ENCODE measurements at regions not wholly inside any gene's neighbourhood (a gene's known extent, or its start where the extent isn't known, plus 50 kb on each side); places are given as distances from the start of the nearest gene placed in this dataset.

DNA sequence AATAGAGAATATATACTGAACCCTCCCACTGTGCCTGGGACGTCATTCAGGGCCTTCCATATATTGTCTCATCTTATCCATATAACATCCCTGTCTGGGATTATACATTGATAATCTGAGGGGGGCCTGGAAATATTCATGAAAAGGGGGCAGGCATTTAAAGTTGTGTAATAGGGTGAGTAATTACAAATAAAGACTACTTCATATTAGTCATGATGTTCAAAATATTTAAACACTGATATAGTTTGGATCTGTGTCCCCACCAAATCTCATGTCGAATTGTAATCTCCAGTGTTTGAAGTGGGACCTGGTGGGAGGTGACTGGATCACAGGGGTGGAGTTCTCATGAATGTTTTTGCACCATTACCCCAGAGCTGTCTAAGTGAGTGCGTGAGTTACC, 97.8 kb downstream of the AQP9 start:
- DNase-seq, result no peak

DNA sequence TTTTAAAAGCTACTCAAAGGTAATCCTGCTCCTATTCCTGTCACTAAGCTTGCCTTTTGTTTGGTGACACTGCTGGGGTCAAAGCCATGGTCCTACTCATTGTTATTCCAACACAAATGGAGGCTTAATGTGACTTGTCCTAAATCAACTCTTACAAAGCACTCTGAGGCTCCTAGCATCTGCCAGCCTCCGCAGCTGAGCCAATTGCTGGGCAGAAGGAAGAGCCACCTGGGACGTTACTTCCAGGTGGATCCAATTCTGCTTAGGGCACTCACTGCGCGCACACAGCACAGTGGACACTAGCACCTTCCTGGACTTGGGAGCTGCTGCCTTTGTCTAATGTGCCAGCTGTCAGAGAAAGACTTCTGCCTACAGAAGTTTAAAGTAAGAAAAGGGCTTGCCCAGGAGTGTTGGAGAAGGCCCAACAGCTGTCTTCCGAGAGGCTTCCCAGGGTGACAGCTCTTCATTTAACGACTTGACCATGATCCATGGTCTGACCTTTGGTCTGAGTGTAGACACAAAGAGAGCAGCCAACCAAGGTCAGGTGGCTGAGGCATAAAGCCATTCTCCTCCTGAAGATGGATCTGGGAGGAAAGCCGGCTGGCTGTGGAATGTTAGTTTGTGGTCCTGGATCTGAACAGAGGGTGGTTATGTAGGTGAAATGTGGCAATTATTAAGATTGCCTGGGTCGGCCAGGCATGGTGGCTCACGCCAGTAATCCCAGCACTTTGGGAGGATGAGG, 102.2 kb downstream of the AQP9 start:
- DNase-seq, result no peak

DNA sequence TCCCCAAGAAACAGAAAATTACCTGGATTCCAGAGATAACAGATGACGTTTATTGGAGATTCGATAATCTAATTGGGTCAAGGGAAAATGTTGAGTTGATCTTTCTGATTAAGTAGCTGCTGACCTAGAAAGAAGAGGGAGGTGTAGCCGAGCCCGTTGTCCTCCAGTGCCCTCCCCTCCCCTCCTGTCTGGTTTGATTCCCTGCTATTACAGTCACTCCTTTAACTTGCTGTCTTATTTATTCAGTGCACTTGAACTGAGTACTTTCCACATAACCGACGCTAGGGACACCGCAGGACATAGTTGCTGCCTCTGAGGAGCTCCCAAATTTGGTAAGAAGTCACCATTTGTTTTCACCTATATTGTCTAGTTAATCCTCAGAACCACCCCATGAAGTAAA, 103.7 kb downstream of the AQP9 start:
- no peak for DNase-seq

DNA sequence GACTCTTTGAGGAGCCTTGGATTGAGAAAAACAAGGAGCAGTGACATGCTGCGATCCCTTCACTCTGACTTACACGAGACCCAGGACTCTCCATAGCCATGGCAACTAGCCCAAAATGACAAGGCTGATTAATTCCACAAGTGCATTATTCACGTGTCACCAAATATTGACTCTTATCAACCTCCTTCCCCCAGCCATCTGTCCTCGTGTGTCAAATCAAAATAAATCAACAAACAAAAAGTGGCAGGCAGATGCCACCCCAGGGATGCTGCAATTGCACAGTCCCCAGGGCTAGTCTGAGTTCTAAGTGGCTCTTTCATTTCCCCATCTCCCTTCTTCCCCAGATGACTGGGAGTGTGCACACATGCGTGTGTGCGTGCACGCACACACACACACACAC, 104.9 kb downstream of the AQP9 start:
- DNase-seq, result no peak

GRCh38 chr15:58244536-58244935, 106.4 kb downstream of the AQP9 start:
- no peak for DNase-seq

GRCh38 chr15:58246041-58246440, 107.9 kb downstream of the AQP9 start:
- no peak for DNase-seq

GRCh38 chr15:58247855-58248842, 110.0 kb downstream of the AQP9 start:
- DNase-seq, result no peak

GRCh38 chr15:58249646-58250312, 111.6 kb downstream of the AQP9 start:
- no peak for DNase-seq

GRCh38 chr15:58252586-58253323, 114.6 kb downstream of the AQP9 start:
- no peak for DNase-seq

- DNase-seq, result no peak
These were observed 119.7 kb downstream of the AQP9 start for GRCh38 chr15:58257776-58258325.

GRCh38 chr15:58258501-58259292, 120.5 kb downstream of the AQP9 start:
- DNase-seq, result no peak

DNA sequence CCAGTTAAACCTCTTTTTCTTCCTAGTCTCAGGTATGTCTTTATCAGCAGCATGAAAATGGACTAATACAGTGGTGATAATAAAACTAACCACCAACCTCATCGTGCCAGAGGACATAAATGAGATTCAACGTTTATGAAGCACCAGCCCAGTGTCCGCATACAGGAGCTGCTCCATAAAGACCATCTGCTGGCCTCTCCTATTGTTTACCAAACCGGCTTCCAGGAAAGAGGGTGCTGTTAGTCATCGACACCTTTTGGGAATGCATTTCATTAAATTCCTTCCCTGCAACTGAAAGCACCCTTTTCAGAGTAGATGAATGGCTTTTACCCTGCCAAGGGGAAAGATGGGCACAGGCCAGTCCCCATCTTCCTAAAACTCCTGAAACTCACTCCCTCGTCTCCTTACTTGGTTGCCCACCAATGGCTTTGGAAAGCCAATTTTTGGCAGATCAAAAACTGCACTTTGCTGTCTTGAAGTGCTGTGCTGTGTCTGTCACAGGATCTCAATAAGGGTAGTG, 122.1 kb downstream of the AQP9 start:
- DNase-seq, result no peak

DNA sequence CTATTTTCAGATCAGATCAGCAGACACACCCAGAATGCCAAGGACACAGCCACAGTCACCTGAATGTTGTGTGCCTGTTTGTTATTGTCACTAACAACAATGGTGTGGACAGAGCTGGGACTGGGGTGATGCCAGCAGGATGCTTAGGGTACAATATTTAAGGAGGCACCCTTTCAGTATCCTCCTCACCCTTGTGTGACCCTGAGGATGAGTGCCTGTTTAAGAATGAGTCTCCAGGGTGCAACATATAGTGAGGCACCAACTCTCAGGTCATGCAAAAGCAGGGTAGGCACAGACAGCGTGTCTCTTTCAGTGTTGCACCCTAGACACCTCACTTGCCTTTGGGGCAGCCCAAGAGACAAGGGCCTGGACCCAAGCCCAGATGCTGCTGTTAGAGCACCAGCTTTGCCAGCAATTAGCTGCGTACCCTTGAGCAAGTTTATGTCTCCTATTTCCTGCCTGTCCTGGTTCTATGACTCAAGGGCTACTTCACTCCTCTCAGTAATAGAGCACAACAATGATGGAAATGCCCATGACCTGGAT, 122.6 kb downstream of the AQP9 start:
- DNase-seq, result peak; percentile 12

DNA sequence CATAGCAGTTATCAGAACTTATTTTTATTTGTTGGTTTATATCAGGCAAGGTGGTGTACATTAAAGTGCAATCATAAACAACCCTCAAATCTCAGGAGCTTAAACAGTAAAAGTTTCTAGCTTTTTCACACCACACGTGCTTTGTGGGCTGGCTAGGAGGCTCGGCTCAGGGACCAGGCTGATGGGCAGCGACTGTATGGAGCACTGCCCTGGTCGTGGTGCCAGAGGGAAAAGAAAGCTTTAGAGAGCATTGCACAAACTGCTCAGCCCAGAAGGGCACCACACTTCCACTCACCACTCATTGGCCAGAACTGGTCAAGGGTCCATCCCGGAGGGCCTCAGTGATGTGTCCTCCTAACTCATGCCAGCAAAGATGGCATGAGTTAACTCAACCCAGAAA, 123.2 kb downstream of the AQP9 start:
- DNase-seq, result no peak

GRCh38 chr15:58264053-58264971, 126.1 kb downstream of the AQP9 start:
- DNase-seq, result no peak

- DNase-seq, result no peak
These were observed 128.9 kb downstream of the AQP9 start for GRCh38 chr15:58267051-58267450.

GRCh38 chr15:58268746-58269267, 130.6 kb downstream of the AQP9 start:
- no peak for DNase-seq

DNA sequence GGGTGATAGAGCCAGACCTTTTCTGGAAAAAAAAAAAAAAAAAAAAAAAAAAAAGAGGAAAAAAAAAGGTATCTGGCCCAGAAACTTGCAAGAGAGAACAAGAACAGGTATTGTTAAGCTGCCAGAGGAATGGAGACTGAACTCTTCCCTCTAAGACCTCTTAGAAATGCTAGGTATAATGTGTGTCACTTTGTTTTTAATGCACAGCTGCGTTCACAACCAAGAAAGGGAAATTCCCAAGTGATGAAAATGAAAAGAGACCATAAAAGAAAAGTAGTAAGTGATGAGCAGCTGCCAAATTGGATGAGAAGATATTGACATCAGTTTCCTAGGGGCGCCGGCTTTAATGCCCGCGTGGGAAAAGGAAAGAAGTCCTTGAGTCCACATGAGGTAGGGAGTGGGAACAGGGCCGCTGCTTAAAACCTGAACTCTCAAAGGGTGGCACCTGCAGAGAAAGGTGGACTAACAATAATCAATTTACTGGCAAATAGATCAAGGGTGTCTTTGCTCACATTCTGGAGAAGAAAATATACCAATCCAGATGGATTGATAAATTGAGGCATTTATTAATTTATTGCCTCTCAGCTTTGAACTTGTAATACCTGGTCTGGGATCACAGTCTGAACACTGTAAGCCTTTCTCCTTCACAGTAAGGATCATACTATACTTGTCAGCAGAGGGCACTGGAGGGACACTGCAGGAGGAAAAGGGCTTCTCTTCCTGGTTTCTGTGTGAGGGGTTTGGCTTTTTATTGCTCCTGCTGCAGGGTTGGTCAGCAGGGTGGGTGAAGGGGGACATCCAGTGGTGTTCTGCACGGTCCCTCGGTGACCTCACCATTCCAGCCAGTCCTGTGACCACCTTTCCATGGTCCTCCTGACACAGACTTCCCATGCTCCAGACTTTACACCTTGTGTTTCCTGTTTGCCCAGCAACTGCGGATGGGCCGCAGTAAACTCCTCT, 131.6 kb downstream of the AQP9 start:
- DNase-seq, result peak; percentile 83
